Erythroblast (primary cell): ENCODE measurements at regions not wholly inside any gene's neighbourhood (a gene's known extent, or its start where the extent isn't known, plus 50 kb on each side); places are given as distances from the start of the nearest gene placed in this dataset.

Source experiments
- GATA1 ChIP-seq: IDR thresholded peaks from 2 replicates; pipeline ENCODE4 v1.6.1; 2011; ENCODE audit warnings: low read depth, mild to moderate bottlenecking, control low read depth, low read length, moderate library complexity
- POLR2A ChIP-seq: IDR thresholded peaks from 2 replicates; pipeline ENCODE4 v1.6.1; 2011; ENCODE audit warnings: mild to moderate bottlenecking, low read length

GRCh38 chr17:79332011-79332554 is 257.5 kb downstream of the ENGASE start:
- TF ChIP-seq POLR2A = no peak
- TF ChIP-seq GATA1 = no peak
